NAMALWA (cell line): ENCODE measurements at regions not wholly inside any gene's neighbourhood (a gene's known extent, or its start where the extent isn't known, plus 50 kb on each side); places are given as distances from the start of the nearest gene placed in this dataset.

Experiments used
- DNase-seq: peaks from one replicate; pipeline ENCODE4 v3.0.0-alpha.2; 2015; ENCODE audit warnings: low spot score

- no peak for DNase-seq
These were observed 92.9 kb upstream of the SYNDIG1 start for GRCh38 chr20:24376311-24377099.

GRCh38 chr20:24373372-24373771 is 96.1 kb upstream of the SYNDIG1 start:
- DNase-seq, result no peak

- no peak for DNase-seq
These were observed 98.3 kb upstream of the SYNDIG1 start for GRCh38 chr20:24370911-24371695.

- DNase-seq, result no peak
These were observed 99.2 kb upstream of the SYNDIG1 start for GRCh38 chr20:24370249-24370648.

- DNase-seq, result no peak
These were observed 101.2 kb upstream of the SYNDIG1 start for GRCh38 chr20:24368253-24368652.

GRCh38 chr20:24366336-24367004 is 103.0 kb upstream of the SYNDIG1 start:
- no peak for DNase-seq

- DNase-seq, result no peak
These were observed 103.8 kb upstream of the SYNDIG1 start for GRCh38 chr20:24365670-24366069.

GRCh38 chr20:24364482-24364881 is 104.9 kb upstream of the SYNDIG1 start:
- no peak for DNase-seq

GRCh38 chr20:24363031-24363430 is 106.4 kb upstream of the SYNDIG1 start:
- DNase-seq, result no peak

GRCh38 chr20:24362080-24362479 is 107.3 kb upstream of the SYNDIG1 start:
- DNase-seq, result no peak

GRCh38 chr20:24361541-24361940 is 107.9 kb upstream of the SYNDIG1 start:
- no peak for DNase-seq

- no peak for DNase-seq
These were observed 108.9 kb upstream of the SYNDIG1 start for GRCh38 chr20:24360531-24360930.

- no peak for DNase-seq
These were observed 110.0 kb upstream of the SYNDIG1 start for GRCh38 chr20:24359321-24360027.

- DNase-seq, result no peak
These were observed 111.5 kb upstream of the SYNDIG1 start for GRCh38 chr20:24357931-24358330.

- DNase-seq, result no peak
These were observed 112.3 kb upstream of the SYNDIG1 start for GRCh38 chr20:24357177-24357576.

- no peak for DNase-seq
These were observed 116.2 kb upstream of the SYNDIG1 start for GRCh38 chr20:24353135-24353690.

- DNase-seq, result no peak
These were observed 118.5 kb upstream of the SYNDIG1 start for GRCh38 chr20:24350923-24351368.

- DNase-seq, result no peak
These were observed 127.6 kb upstream of the SYNDIG1 start for GRCh38 chr20:24341781-24342180.

- DNase-seq, result no peak
These were observed 128.5 kb upstream of the SYNDIG1 start for GRCh38 chr20:24340933-24341332.

GRCh38 chr20:24339210-24339641 is 130.2 kb upstream of the SYNDIG1 start:
- DNase-seq, result no peak

- no peak for DNase-seq
These were observed 131.9 kb upstream of the SYNDIG1 start for GRCh38 chr20:24337551-24337950.

GRCh38 chr20:24337069-24337468 is 132.4 kb upstream of the SYNDIG1 start:
- DNase-seq, result no peak
